OCI-LY3 (cell line): ENCODE measurements at regions not wholly inside any gene's neighbourhood (a gene's known extent, or its start where the extent isn't known, plus 50 kb on each side); places are given as distances from the start of the nearest gene placed in this dataset.

Source experiments
- H2AFZ ChIP-seq: fragments of 200-600, 300-600 bp; shearing (Covaris generic); 2 replicates; pipeline ENCODE4 v1.6.0; 2014; ENCODE audit warnings: antibody characterized with exemption, low read depth, low read length
- H3K27ac ChIP-seq: fragments of 200-600, 300-600 bp; sonication (generic); 2 replicates; pipeline ENCODE4 v1.5.1; 2014; ENCODE audit warnings: mild to moderate bottlenecking, low read length, moderate library complexity, mixed read lengths
- H3K27me3 ChIP-seq: fragments of 200-600, 300-600 bp; sonication (generic); 2 replicates; pipeline ENCODE4 v1.6.1; 2014; ENCODE audit warnings: low read depth, low read length, mixed read lengths
- H3K36me3 ChIP-seq: fragments of 200-600, 300-600 bp; sonication (generic); replicated peaks from 2 replicates; pipeline ENCODE3; 2014; ENCODE audit warnings: low read depth, low read length, mixed read lengths
- H3K4me1 ChIP-seq: fragments of 300-600, 200-600 bp; sonication (generic); 2 replicates; pipeline ENCODE4 v1.6.1; 2014; ENCODE audit warnings: low read length, mixed read lengths
- H3K4me2 ChIP-seq: fragments of 200-600, 300-600 bp; sonication (generic); 2 replicates; pipeline ENCODE4 v1.6.1; 2014; ENCODE audit warnings: low read length, mixed read lengths
- H3K4me3 ChIP-seq: fragments of 300-600, 200-600 bp; sonication (generic); 2 replicates; pipeline ENCODE4 v1.5.1; 2014; ENCODE audit warnings: antibody characterized with exemption, mild to moderate bottlenecking, low read length, moderate library complexity
- H3K79me2 ChIP-seq: fragments of 300-600, 200-600 bp; shearing (Covaris generic); 2 replicates; pipeline ENCODE4 v1.6.1; 2014; ENCODE audit warnings: mild to moderate bottlenecking, low read length, mixed read lengths
- H3K9ac ChIP-seq: fragments of 300-600, 200-600 bp; shearing (Covaris generic); 2 replicates; pipeline ENCODE4 v1.6.0; 2014; ENCODE audit warnings: mild to moderate bottlenecking, low read length, moderate library complexity
- H3K9me3 ChIP-seq: fragments of 200-600, 300-600 bp; shearing (Covaris generic); 2 replicates; pipeline ENCODE4 v1.6.1; 2014; ENCODE audit warnings: low read length, mixed read lengths; ENCODE audit not compliant: insufficient read depth
- H4K20me1 ChIP-seq: fragments of 200-600, 300-600 bp; sonication (generic); 2 replicates; pipeline ENCODE4 v1.6.1; 2016; ENCODE audit warnings: low read length, mixed read lengths; ENCODE audit not compliant: insufficient read depth
- CTCF ChIP-seq: fragments of 200-600, 300-600 bp; sonication (generic); IDR thresholded peaks from 2 replicates; pipeline ENCODE4 v1.5.1; 2014; ENCODE audit warnings: antibody characterized with exemption, low read length, low read depth
- EZH2phosphoT487 ChIP-seq: fragments of 200-600 bp; shearing (Covaris generic); IDR thresholded peaks from 2 replicates; pipeline ENCODE4 v1.6.1; 2018; ENCODE audit warnings: antibody characterized with exemption, mixed run types, low read depth

GRCh38 chr18:30132959-30133358 is 909.6 kb downstream of the DSC3 start:
- Histone ChIP-seq H3K4me1 (no peaks in the 10 kb centered on the region), H3K27me3 (no peaks in the 10 kb centered on the region), H3K9ac (no peak overlapping the region), H3K4me3 (no peak overlapping the region), H3K9me3 (no peaks in the 10 kb centered on the region), H2AFZ (no peak overlapping the region), H3K79me2 (no peaks in the 10 kb centered on the region), H4K20me1 (no peaks in the 10 kb centered on the region), H3K27ac (no peak overlapping the region), H3K36me3 (no peaks in the 10 kb centered on the region), H3K4me2 (no peak overlapping the region)
- TF ChIP-seq EZH2phosphoT487, result no peak
- TF ChIP-seq CTCF, result no peak

GRCh38 chr18:30121397-30121796 is 921.1 kb downstream of the DSC3 start:
- H3K27me3 ChIP-seq, result no peaks in the 10 kb centered on the region
- no peak overlapping the region for H3K9ac ChIP-seq
- H3K4me1 ChIP-seq, result peaks cover 2% of the 10 kb centered on the region; the same call in 1 of the 2 replicates
- TF ChIP-seq EZH2phosphoT487 (no peak), CTCF (no peak)
- no peak overlapping the region for H3K4me3 ChIP-seq
- H3K79me2 ChIP-seq, result no peaks in the 10 kb centered on the region
- H3K27ac ChIP-seq, result no peak overlapping the region
- H4K20me1 ChIP-seq, result no peaks in the 10 kb centered on the region
- H3K4me2 ChIP-seq, result no peak overlapping the region
- H3K36me3 ChIP-seq, result no peaks in the 10 kb centered on the region
- no peaks in the 10 kb centered on the region for H3K9me3 ChIP-seq
- H2AFZ ChIP-seq, result no peak overlapping the region

GRCh38 chr18:30113454-30113853 is 929.1 kb downstream of the DSC3 start:
- no peaks in the 10 kb centered on the region for H3K79me2 ChIP-seq
- H3K4me3 ChIP-seq, result no peak overlapping the region
- H3K9ac ChIP-seq, result no peak overlapping the region
- no peaks in the 10 kb centered on the region for H3K9me3 ChIP-seq
- no peak overlapping the region for H2AFZ ChIP-seq
- H3K36me3 ChIP-seq, result no peaks in the 10 kb centered on the region
- H3K27me3 ChIP-seq, result no peaks in the 10 kb centered on the region
- no peak overlapping the region for H3K4me2 ChIP-seq
- H3K4me1 ChIP-seq, result no peaks in the 10 kb centered on the region
- no peak overlapping the region for H3K27ac ChIP-seq
- TF ChIP-seq EZH2phosphoT487 (no peak), CTCF (no peak)
- no peaks in the 10 kb centered on the region for H4K20me1 ChIP-seq

GRCh38 chr18:30106356-30106755 is 936.2 kb downstream of the DSC3 start:
- H3K27ac ChIP-seq, result no peak overlapping the region
- TF ChIP-seq CTCF, result no peak
- no peak for TF ChIP-seq EZH2phosphoT487

More at GRCh38 chr18:30106356-30106755, 936.2 kb downstream of the DSC3 start:
- Histone ChIP-seq H3K9ac (no peak overlapping the region), H2AFZ (no peak overlapping the region), H3K4me2 (no peak overlapping the region), H3K9me3 (no peaks in the 10 kb centered on the region), H4K20me1 (no peaks in the 10 kb centered on the region), H3K79me2 (no peaks in the 10 kb centered on the region), H3K27me3 (no peaks in the 10 kb centered on the region), H3K4me1 (no peaks in the 10 kb centered on the region), H3K36me3 (no peaks in the 10 kb centered on the region), H3K4me3 (no peak overlapping the region)
